GM21526 (cell line): ENCODE measurements at regions not wholly inside any gene's neighbourhood (a gene's known extent, or its start where the extent isn't known, plus 50 kb on each side); places are given as distances from the start of the nearest gene placed in this dataset.

ENCODE experiments used
- ATAC-seq: cut with Tn5 transposase; IDR thresholded peaks from one replicate; pipeline ENCODE4 v1.9.1; 2021; ENCODE audit warnings: moderate library complexity; ENCODE audit not compliant: unreplicated experiment, low FRiP score

- no peak for ATAC-seq
These were observed 120.8 kb downstream of the ZNF518B start for GRCh38 chr4:10336471-10336870.

DNA sequence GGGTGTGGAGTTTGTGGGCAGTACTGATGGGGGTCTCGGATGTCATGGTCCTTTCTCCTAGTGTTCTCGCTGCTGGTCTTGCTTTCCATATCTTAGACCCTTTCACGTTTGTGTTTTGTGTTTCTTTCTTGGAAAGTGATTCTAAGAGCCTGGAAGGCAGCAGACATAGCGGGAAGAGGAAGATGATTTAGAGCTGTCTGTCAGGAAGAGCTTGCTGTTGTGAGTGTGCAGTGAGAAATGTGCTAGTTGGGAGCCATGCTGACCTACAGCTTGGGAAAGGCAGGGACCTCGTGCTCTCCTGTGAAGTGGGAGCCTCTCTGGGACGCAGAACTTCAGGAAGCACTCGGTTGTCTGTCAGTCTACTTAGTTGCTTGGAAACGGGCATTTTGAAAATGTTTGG is 122.2 kb downstream of the ZNF518B start:
- ATAC-seq, result no peak

GRCh38 chr4:10334506-10335028 is 122.7 kb downstream of the ZNF518B start:
- no peak for ATAC-seq

DNA sequence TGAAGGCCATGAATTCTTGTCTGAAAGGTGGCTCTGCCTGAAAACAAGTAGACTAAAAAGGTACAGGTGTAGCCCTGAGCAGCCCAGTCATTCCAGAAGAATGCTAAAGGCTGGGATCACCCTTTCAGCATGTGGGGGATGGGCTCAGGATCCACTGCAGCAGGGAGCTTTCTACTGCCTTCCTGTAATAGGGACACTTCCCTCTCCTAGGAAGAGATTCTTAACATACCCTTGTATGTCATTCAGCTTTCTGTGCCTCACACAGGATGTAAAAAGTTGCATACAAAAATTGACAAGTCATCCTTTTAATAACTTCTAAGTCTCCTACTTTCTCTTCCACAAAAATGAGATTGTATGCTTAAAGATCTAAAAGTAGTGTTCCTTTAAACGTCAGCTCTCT is 123.3 kb downstream of the ZNF518B start:
- ATAC-seq, result no peak

- no peak for ATAC-seq
These were observed 131.2 kb downstream of the ZNF518B start for GRCh38 chr4:10326075-10326474.

GRCh38 chr4:10321931-10322330 is 135.3 kb downstream of the ZNF518B start:
- no peak for ATAC-seq

DNA sequence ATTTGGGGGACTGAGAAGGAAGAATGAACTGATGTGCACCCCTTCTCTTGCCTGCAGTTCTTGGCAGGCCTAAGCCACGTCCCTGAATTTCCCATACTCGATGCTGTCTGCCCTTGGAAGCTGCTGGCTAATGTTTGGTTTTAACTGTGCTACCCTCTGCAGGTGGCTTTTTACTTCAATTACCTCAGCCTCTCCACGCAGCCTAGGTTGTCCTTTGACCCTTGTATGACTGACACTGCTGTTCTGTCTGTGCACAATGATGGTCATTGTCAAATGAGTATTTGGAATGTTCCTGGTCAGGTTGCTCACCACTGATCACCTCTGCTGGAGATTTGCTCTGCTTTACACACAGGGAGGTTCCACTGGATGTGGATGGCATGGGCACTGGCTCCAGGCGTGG is 137.1 kb downstream of the ZNF518B start:
- no peak for ATAC-seq

DNA sequence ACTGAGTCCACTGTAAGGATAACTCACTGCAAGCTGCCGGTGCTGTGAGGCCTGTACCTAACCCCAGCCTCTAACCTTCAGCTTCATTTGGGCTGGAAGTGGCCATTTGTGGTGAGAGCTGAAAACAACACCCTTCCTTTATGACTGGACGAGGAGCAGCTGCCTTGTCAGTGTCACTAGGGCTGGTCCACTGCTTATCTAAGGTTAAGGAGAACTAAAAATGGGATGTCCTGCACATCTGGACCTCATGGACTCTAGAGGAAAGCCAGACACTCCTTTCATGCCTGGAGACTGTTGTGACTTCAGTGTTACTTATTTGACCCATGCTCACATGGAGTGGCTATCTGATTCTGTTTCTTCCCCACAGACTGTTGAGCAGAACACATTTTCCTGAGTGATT is 139.9 kb downstream of the ZNF518B start:
- no peak for ATAC-seq

GRCh38 chr4:10316851-10317250 is 140.4 kb downstream of the ZNF518B start:
- no peak for ATAC-seq

DNA sequence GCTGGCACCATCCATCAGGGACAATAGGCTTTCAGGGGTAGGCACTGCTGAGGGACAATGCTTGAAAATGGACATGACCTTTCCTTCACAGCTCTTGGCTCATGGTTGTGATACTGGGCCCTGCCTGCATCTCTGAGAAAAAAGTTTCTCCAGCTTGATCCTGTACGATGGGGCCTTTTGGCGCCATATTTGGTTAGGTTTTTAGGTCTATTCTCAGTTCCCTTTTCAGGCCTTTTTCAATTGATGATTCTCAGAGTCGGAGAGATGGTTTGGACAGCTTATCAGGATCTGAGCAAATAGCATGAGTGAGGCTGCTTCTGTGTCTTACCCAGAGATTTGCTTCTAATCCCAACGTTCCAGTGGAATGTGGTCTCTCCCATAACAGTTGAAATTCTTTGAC is 141.6 kb downstream of the ZNF518B start:
- no peak for ATAC-seq

GRCh38 chr4:10312568-10312967 is 144.7 kb downstream of the ZNF518B start:
- ATAC-seq, result no peak

DNA sequence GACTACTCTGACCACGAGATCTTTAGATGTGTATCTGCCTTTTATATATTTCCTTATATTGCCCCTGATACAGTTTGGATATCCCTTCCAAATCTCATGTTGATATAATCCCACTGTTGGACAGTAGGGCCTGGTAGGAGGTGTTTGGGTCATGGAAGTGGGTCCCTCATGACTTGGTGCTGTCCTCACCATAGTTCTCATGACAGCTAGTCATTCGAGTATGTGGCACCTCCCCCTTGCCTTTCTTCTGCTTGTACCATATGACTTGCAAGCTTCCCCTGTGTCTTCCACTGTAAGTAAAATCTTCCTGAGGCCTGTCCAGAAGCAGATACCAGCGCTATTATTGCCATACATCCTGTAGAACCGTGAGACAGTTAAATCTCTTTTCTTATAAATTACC is 145.3 kb downstream of the ZNF518B start:
- ATAC-seq, result no peak

- no peak for ATAC-seq
These were observed 151.4 kb downstream of the ZNF518B start for GRCh38 chr4:10305816-10306215.

GRCh38 chr4:10303291-10303690 is 153.9 kb downstream of the ZNF518B start:
- no peak for ATAC-seq

DNA sequence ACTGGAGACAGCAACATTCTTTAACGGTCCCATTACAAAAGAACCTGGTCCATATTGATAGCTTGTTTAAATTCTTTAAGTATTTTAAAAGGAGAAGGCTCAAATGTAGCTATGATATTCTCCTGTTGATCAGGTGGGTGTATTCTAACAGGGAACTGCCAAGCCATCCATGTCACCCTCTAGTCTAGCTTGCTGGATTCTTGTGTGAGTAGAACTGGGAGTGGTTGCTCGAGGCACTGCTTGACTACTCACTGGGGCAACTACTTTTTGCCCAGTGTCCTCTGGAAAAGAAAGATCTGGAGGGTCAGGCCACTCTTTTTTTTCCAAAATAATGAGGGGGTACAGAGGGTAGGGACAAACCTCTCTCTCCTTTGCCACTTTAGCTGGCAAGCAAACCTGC is 155.1 kb downstream of the ZNF518B start:
- ATAC-seq, result no peak

GRCh38 chr4:10299601-10300000 is 157.6 kb downstream of the ZNF518B start:
- no peak for ATAC-seq

- no peak for ATAC-seq
These were observed 158.5 kb downstream of the ZNF518B start for GRCh38 chr4:10298681-10299080.

DNA sequence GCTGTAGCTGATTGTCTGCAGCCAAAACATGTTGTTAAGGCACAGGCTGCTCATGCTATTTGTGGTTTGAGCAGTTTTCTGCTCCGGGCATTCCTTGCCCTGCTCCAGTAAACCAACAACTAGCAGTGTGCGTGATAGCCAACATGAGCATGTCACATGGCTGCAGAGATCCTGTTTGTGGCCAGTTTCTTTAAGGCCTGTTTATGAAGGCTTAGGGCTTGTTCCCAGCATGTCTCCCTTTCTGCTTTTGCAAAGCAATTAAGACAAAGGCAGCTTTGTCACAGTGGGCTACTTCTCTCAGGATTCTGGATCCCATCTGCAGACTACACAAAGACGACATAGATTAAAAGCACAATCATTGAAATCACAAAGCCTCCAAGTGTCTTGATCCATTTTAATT is 160.5 kb downstream of the ZNF518B start:
- no peak for ATAC-seq

DNA sequence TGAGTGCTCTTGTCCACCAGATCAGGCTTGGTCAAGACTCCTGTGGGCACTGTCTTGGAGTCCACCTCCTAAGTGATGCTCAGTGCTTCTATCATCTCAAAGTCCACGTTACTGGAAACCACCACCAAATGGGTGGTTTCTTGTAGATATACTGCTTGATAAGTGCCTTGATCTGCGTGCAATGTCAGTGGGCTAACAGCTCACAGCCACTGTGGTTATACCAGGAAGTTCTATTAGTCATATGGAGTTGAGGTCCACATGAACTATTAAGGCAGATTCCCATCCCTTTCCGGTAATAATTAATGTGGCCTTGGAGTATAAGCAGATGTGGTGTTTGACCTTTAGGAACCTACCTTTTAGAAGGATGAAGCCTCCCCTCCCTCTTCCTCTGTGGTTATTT is 161.9 kb downstream of the ZNF518B start:
- no peak for ATAC-seq

DNA sequence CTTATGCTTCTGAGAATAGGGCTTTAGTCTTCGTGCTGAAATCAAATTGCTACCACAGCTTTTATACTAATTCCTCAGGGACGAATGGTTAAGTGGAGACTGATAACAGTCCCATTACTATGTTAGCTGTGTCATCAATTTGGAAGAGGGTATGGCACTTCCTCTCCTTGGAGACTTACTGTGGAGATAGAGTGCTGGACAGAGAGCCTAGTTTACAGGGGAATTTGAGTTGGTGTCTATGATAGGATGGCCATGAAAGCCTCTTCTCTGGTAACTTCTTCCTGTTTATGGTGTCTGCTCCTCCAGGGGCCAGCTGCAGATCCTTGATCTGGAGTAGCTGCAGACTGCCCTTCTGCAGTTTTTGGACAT is 167.7 kb downstream of the ZNF518B start:
- ATAC-seq, result no peak

- ATAC-seq, result no peak
These were observed 168.2 kb downstream of the ZNF518B start for GRCh38 chr4:10288830-10289537.

DNA sequence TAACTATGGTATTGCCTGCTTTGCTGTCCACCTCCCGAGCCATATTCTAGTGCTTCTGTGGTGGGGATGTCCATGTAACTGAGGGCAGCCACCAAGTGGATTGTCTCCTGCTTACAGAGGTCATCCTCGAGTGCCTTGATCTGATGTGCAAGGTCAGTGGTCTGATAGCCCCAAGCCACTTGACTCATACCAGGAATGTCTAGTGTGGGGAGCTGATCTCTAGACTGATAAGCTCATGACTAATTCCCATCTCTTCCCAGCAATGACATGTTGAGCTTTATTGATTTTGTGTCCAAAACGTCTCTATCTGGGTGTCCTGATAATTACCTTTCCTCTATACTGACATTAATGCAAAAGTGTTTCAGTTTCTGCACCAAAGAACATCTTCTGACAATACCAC is 168.4 kb upstream of the WDR1 start:
- no peak for ATAC-seq

GRCh38 chr4:10283761-10284160 is 167.2 kb upstream of the WDR1 start:
- no peak for ATAC-seq
